Endothelial cell of hepatic sinusoid (primary cell): ENCODE measurements at regions not wholly inside any gene's neighbourhood (a gene's known extent, or its start where the extent isn't known, plus 50 kb on each side); places are given as distances from the start of the nearest gene placed in this dataset.

Source experiments
- in situ Hi-C: cut with HindIII; loops from 2 replicates; pipeline ENCODE4 v1.10.0; 2017; ENCODE audit warnings: low sequenced_read_pairs

DNA sequence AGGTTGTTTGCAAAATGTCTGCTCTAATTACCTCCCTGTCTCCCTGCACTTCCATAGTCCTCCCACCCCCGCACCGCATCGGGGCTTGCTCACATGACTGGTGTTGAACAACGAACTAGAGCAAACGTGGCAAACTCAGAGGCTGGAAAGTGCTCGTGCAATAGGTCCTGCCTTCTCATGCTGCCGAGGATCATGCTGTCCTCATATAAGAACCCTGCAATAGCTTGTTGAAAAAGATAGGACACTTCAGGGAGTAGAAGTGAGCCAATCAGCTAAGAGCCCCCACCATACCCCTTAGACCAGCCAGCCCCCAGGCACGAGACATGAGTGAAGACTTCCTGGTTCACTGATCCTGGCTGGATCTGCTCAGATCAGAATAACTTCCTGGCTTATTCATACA, 219.2 kb downstream of the C6orf118 start:
- in situ Hi-C loops: no loop called here

- in situ Hi-C loops: no loop called here
Measured at GRCh38 chr6:165086814-165087213, 222.6 kb downstream of the C6orf118 start.

- in situ Hi-C loops: no loop called here
Measured at GRCh38 chr6:165082636-165083035, 226.8 kb downstream of the C6orf118 start.

DNA sequence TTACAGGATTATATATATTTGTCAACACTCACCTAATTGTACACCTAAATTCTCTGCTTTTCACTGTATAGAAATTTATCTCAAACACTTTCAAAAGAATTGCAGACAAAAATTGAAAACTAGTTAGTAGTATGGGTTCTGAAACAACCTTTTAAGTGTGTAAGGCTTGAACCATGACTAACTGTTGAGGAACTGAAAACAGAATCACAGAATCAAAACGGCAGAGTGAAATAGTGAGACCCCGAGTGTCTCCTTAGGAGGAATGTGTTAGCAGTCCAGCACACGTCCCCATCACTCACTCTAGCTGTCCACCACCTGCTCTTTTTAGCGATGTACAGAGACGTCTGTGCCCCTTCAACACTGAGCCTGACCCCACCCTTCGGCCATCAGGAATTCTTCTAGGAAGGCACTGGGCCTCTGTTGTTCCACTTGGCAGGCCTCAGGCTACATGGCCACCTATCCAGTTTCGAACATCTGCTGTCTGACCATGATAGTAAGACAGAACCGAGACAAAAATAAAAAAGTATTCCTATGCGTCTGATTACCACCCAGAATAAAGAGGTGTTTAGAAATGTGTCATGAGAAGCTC, 227.4 kb downstream of the C6orf118 start:
- in situ Hi-C loops: no loop called here

- in situ Hi-C loops: no loop called here
Measured at GRCh38 chr6:165077876-165078275, 231.5 kb downstream of the C6orf118 start.

DNA sequence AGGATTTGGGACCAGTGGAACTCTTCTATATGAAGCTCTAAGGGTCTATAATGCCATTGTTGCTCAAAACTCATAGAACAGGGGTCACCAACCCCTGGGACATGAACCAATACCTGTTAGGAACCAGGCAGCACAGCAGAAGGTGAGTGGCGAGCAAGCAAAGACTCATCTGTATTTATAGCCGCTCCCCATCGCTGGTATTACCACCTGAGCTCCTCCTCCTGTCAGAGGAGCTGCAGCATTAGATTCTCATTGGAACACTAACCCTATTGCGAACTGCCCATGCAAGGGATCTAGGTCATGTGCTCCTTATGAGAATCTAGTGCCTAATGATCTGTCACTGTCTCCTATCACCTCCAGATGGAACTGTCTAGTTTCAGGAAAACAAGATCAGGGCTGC, 237.5 kb downstream of the C6orf118 start:
- in situ Hi-C loops: no loop called here

DNA sequence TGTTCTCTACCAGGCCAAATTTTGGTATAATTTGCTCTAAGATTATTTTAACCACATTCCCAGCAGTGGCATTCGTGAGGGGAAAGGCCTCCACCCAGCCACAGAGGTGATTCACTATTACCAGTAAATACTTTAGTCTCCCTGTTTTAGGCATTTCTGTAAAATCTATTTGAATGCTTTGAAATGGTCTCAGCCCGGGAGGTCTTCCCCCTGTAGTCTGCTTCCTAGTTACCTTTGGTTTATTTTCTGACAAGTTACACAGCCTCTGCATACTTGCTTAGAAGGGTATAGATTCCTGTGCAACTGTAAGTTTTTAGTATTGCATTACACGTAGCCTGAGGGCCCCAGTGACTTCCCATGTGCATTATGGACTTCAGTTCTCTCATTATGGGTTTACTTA, 248.7 kb downstream of the C6orf118 start:
- in situ Hi-C loops: no loop called here

GRCh38 chr6:165059032-165059431, 250.4 kb downstream of the C6orf118 start:
- in situ Hi-C loops: no loop called here

GRCh38 chr6:165056292-165056691, 253.1 kb downstream of the C6orf118 start:
- in situ Hi-C loops: no loop called here

DNA sequence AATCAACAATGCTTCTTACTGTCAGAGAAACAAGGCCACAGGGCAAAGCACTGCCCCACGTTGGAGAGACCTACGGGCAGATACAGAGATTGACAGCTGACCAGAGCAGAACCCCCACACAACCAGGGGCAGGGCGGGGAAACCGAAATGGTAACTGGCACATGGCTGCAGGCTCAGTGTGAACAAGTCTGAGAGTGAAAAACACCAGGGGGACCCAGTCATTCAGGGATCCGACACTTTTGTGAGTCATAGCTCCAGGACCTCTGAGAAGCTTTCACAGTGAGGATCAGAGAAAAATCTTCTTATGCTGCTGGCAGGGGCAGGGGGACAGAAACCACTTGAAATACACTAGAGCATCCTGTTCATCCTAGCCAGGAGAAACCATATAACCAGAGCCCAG, 254.2 kb downstream of the C6orf118 start:
- in situ Hi-C loops: no loop called here

DNA sequence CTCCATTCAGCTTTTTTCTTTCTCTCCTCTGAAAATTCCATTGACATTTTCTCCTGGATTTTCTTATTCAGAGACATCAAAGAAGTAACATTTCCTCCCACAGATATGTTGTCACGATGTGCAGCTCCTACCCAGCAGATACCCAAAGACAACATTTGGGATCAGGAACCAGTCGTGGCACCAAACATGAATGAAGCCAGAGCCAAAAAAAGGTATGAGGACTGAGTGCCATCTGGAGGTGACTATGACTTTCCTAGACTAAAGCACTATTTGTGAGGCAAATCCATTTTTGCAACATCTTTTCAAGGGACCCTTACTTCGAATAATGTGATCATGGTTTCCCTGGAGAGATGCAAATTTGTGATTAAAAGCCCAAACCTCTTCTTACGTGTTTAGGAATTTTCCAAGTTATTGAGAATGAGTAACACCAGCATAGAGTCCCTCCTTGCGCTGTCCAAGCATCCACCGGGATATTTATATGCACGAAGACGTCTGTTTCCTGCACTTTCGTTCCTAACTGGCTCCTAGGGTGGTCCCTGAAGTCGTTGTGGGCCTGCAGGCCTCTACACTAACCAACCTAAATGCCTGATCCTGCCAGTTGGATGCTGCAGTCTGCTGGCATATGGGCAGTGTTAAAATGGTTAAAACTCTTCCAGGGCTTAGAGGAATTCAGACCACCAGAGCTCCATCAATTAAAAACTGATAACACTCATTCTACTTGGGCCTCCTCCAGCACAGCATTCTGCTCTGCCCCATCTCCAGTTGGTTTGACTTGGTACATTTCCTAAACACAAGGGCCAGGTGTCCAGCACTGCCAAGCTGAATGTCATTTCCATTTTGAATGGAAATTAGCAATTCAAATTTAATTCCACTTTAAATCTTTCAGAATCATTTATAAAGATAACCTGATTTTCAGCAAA, 256.6 kb downstream of the C6orf118 start:
- in situ Hi-C loops: loop anchor here (5.0 kb wide), 1 partner anchor 261 kb away; no protein-coding TSS in a partner anchor

DNA sequence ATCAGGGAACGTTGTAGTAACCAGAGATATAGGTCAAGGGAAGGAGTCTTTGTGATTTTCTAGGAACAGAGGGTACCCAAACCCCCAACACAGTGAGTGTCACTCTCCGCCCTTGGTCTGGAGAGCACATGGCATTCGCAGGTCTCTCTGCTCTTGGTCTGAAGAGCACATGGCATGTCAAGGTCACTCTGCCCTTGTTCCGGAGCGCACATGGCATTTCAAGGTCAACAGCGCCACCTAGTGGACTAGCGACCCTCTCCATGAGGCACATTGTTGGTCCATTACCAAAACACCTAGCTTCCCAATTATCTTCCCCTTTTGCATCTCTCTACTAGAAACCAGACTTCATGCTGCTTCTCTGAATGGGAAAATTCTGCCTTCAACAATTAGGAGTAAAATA, 260.0 kb downstream of the C6orf118 start:
- in situ Hi-C loops: no loop called here

GRCh38 chr6:165047952-165048351, 261.5 kb downstream of the C6orf118 start:
- in situ Hi-C loops: no loop called here

DNA sequence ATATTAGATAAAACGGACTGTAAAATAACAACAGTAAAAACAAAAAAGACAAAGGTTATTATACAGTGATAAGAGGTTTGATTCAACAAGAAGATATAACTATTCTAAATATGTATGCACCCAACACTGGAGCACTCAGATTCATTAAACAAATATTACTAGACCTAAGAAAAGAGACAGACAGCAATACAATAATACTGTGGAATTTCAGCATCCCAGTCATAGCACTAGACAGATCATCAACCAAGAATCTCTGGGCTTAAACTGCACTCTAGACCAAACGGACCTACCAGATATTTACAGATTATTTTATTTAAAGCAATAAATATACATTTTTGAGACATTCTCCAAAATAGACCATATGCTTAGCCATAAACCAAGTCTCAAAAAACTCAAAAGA, 263.8 kb downstream of the C6orf118 start:
- in situ Hi-C loops: no loop called here

GRCh38 chr6:165042912-165043311, 266.5 kb downstream of the C6orf118 start:
- in situ Hi-C loops: no loop called here

DNA sequence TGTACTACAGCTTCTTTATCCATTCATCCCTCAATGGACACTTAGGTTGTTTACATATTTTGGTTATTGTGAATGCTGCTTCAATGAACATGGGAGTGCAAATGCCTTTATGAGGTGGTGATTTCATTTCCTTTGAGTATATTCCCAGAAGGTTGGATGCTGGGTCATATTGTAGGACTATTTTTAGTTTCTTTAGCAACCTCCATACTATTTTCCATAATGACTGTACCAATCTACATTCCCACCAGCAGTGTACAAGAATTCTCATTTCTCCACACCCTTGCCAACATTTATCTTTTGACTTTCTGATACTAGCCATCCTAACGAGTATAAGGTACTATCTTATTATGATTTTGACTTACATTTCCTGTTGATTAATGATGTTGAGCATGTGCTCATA, 269.0 kb downstream of the C6orf118 start:
- in situ Hi-C loops: no loop called here

GRCh38 chr6:165034271-165034741, 275.1 kb downstream of the C6orf118 start:
- in situ Hi-C loops: no loop called here

- in situ Hi-C loops: no loop called here
Measured at GRCh38 chr6:165031502-165031901, 277.9 kb downstream of the C6orf118 start.

GRCh38 chr6:165025040-165025439, 284.4 kb downstream of the C6orf118 start:
- in situ Hi-C loops: no loop called here

GRCh38 chr6:165019681-165020080, 289.7 kb downstream of the C6orf118 start:
- in situ Hi-C loops: no loop called here

GRCh38 chr6:165015676-165016075, 293.7 kb downstream of the C6orf118 start:
- in situ Hi-C loops: no loop called here

- in situ Hi-C loops: no loop called here
Measured at GRCh38 chr6:165013701-165014100, 295.7 kb downstream of the C6orf118 start.
